Adrenal gland (tissue), 9 donors: ENCODE measurements at regions not wholly inside any gene's neighbourhood (a gene's known extent, or its start where the extent isn't known, plus 50 kb on each side); places are given as distances from the start of the nearest gene placed in this dataset.
"Not testable (repeated sequence)": the region's sequence is repeated elsewhere in the genome, so short reads cannot be mapped to it uniquely, and the experiment has no call there.

Experiments
- DNase-seq, 7 donors: peaks; one replicate each; pipeline ENCODE4 v3.0.0-alpha.2; 2019 to 2020
- H3K27ac ChIP-seq, 5 donors: fragments of 200-600 bp; sonication (generic) in 4 of 5; 1 replicate in 3 of 5; 2 replicates in 2 of 5; pipeline versions ENCODE4 v1.5.1 to v1.8.0; 2016 to 2020; ENCODE audit warnings: mild to moderate bottlenecking in 1 of 5
- H3K27me3 ChIP-seq: fragments of 200-600 bp; 2 replicates; pipeline ENCODE4 v1.8.0; 2021
- H3K36me3 ChIP-seq, 2 donors: fragments of 200-600 bp; replicated peaks in 1 of 2; 1 replicate in 1 of 2; 2 replicates in 1 of 2; pipeline versions ENCODE4 v1.5.1 to v1.8.0; 2018 to 2022
- H3K4me1 ChIP-seq, 2 donors: fragments of 200-600 bp; replicated peaks in 1 of 2; 1 replicate in 1 of 2; 2 replicates in 1 of 2; pipeline versions ENCODE4 v1.5.1 to v1.8.0; 2018 to 2021
- H3K4me3 ChIP-seq, 4 donors: fragments of 200-600 bp; sonication (generic) in 3 of 4; one replicate each; pipeline ENCODE4 v1.5.1; 2016 to 2018
- H3K9me3 ChIP-seq, 3 donors: fragments of 200-600 bp; sonication (generic) in 1 of 3; replicated peaks in 1 of 3; 1 replicate in 2 of 3; 2 replicates in 1 of 3; pipeline versions ENCODE4 v1.5.1 to v1.8.0; 2016 to 2021
- CTCF ChIP-seq, 6 experiments: fragments of 450-650 bp in 4 of 6; fragments of 200-600 bp in 2 of 6; sonication (generic) in 1 of 6; IDR thresholded peaks; 1 replicate in 5 of 6; 2 replicates in 1 of 6; pipeline versions ENCODE4 v1.5.1 to v1.8.0; 2016 to 2021; ENCODE audit warnings: antibody characterized with exemption in 6 of 6, mild to moderate bottlenecking in 2 of 6, moderate library complexity in 1 of 6
- POLR2A ChIP-seq, 2 donors: fragments of 450-650 bp; IDR thresholded peaks; one replicate each; pipeline ENCODE4 v1.6.1; 2017; ENCODE audit warnings: antibody characterized with exemption in 2 of 2, mild to moderate bottlenecking in 2 of 2, moderate library complexity in 1 of 2
- WGBS, 4 donors: extraction: QIAGEN DNeasy Blood & Tissue Kit in 2 of 4; methylation state at CpG; one replicate each; pipeline versions ENCODE4 v1.1.5 to v1.1.7; 2013 to 2017; 5-methylcytosine and 5-hydroxymethylcytosine counted together
- intact Hi-C, 2 donors: fragments of 100-400 bp; cut with DNase I; formaldehyde crosslinking; loops; one replicate each; pipeline versions ENCODE4 v1.14.1 to v1.15.0; 2022 to 2023
- donor health status: healthy with polysubstance abuse.
- donor health status: Bipolar disorder and iron deficiency.
- donor health status: DM: yes; HTN: yes; CAD: no.
- donor health status: DM: no; HTN: no; CAD: no.
- donor health status: DM: no; HTN: no; CAD: no.

- intact Hi-C loops: no loop called here
- Histone ChIP-seq H3K27ac (no peak overlapping the region), H3K9me3 (no peaks in the 10 kb centered on the region), H3K4me1 (no peaks in the 10 kb centered on the region), H3K4me3 (no peak overlapping the region), H3K27me3 (no peaks in the 10 kb centered on the region), H3K36me3 (no peaks in the 10 kb centered on the region)
- TF ChIP-seq CTCF (IDR thresholded peaks at IDR 0.05) (no peak), POLR2A (IDR thresholded peaks at IDR 0.05) (no peak)
- DNase-seq: no peak
- WGBS, 4 donors: 75 to 91% (median 86%) methylated on average over 5 to 7 of the region's 7 CpGs
Measured at GRCh38 chr2:128613351-128613750, 294.7 kb upstream of the HS6ST1 start.

DNA sequence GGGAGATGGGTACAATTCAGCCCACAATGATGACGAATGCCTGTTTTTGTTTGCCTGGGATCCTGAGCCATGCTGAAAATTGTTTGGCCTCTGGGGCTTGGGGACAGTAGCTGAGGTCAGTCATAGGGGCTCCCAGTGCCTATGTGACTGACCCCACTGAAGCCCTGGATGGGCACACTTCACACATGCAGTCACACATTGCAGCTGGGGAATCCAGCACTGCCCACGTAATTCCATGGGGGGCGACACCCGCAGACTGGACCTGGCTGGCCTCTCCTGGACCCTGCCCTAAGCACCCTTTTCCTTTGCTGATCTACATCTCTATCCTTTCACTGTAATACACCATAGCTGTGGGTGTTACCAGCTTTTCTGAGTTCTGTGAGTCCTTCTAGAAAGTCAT is 295.2 kb upstream of the HS6ST1 start:
- Histone ChIP-seq H3K4me3 (no peak overlapping the region), H3K27me3 (no peaks in the 10 kb centered on the region), H3K27ac (no peak overlapping the region), H3K36me3 (no peaks in the 10 kb centered on the region), H3K9me3 (no peaks in the 10 kb centered on the region), H3K4me1 (no peaks in the 10 kb centered on the region)
- DNase-seq: no peak
- TF ChIP-seq POLR2A (IDR thresholded peaks at IDR 0.05) (no peak), CTCF (IDR thresholded peaks at IDR 0.05) (no peak)
- intact Hi-C loops: no loop called here
- 83 to 91% (median 87%) methylated on average over 4 of the region's 4 CpGs for WGBS, 4 donors

DNA sequence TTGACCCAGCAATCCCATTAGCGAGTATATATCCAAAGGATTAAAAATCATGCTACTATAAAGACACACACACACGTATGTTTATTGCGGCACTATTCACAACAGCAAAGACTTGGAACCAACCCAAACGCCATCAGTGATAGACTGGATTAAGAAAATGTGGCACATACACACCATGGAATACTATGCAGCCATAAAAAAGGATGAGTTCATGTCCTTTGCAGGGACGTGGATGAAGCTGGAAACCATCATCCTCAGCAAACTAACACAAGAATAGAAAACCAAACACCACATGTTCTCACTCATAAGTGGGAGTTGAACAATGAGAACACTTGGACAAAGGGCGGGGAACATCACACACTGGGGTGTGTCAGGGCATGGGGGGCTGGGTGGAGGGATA is 296.2 kb upstream of the HS6ST1 start:
- H3K27me3 ChIP-seq, H3K4me3 ChIP-seq, H3K36me3 ChIP-seq, H3K27ac ChIP-seq, H3K4me1 ChIP-seq, H3K9me3 ChIP-seq, DNase-seq, intact Hi-C loops: not testable (repeated sequence)
- WGBS, 4 donors: 87 to 89% (median 87%) methylated on average over 6 of the region's 6 CpGs

GRCh38 chr2:128615571-128615970 is 296.9 kb upstream of the HS6ST1 start:
- WGBS, 4 donors: 78 to 88% (median 84%) methylated on average over 9 of the region's 9 CpGs
- Histone ChIP-seq H3K36me3 (no peaks in the 10 kb centered on the region), H3K4me3 (no peak overlapping the region), H3K27me3 (no peaks in the 10 kb centered on the region), H3K9me3 (no peaks in the 10 kb centered on the region), H3K4me1 (no peaks in the 10 kb centered on the region), H3K27ac (no peak overlapping the region)
- DNase-seq: no peak
- TF ChIP-seq POLR2A (IDR thresholded peaks at IDR 0.05) (no peak), CTCF (IDR thresholded peaks at IDR 0.05) (no peak)
- intact Hi-C loops: no loop called here

- TF ChIP-seq POLR2A (IDR thresholded peaks at IDR 0.05): no peak
- Histone ChIP-seq H3K36me3 (no peaks in the 10 kb centered on the region), H3K4me1 (no peaks in the 10 kb centered on the region), H3K27me3 (no peaks in the 10 kb centered on the region), H3K27ac (no peak overlapping the region), H3K4me3 (no peak overlapping the region), H3K9me3 (no peaks in the 10 kb centered on the region)
- intact Hi-C loops: no loop called here
- no peak for DNase-seq
- WGBS, 4 donors: 84 to 92% (median 90%) methylated on average over 4 to 6 of the region's 6 CpGs
Measured at GRCh38 chr2:128617029-128617590, 298.4 kb upstream of the HS6ST1 start.
